ENCODE measurements at regions not wholly inside any gene's neighbourhood (a gene's known extent, or its start where the extent isn't known, plus 50 kb on each side); places are given as distances from the start of the nearest gene placed in this dataset.

DNA sequence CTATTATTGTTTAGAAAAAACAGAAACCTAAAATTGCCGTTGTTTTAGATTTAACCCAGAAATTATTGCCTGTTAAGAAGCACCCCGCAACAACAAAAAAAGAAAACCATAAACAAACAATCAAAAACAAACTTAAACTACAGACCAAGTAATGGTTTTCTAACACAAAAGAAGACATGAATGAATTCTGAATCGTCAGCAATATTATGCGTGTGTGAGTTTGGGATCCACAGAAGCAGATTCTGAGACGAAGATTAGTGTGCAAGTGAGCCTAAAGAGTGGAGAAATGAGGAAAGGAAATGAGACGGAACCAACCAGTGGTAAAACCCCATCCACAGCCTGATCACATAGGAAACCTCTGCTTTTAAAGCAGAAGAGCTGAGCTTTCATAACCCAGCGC is 1514.9 kb upstream of the PIK3C3 start:
- no peak for DNase-seq (ENCODE audit: low spot score)

DNA sequence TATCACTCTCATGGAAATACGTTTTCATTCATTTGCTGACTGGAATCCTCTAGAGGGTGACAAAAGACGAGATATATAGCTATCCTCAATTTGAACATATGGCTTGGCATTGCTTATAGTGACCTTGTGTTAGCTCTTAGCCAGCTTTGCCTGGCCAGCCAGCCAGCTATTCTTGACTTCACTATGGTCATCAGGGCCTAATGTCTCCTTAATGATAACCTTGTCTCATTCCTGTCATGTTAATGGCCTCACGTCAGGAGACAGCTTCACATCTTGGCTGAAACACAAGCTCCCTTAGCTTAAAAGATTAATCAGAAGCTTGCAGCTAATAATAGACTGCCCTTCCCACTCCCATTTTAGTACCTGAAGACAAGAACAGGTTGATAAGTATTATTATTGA is 1517.5 kb upstream of the PIK3C3 start:
- no peak for DNase-seq (ENCODE audit: low spot score)

DNA sequence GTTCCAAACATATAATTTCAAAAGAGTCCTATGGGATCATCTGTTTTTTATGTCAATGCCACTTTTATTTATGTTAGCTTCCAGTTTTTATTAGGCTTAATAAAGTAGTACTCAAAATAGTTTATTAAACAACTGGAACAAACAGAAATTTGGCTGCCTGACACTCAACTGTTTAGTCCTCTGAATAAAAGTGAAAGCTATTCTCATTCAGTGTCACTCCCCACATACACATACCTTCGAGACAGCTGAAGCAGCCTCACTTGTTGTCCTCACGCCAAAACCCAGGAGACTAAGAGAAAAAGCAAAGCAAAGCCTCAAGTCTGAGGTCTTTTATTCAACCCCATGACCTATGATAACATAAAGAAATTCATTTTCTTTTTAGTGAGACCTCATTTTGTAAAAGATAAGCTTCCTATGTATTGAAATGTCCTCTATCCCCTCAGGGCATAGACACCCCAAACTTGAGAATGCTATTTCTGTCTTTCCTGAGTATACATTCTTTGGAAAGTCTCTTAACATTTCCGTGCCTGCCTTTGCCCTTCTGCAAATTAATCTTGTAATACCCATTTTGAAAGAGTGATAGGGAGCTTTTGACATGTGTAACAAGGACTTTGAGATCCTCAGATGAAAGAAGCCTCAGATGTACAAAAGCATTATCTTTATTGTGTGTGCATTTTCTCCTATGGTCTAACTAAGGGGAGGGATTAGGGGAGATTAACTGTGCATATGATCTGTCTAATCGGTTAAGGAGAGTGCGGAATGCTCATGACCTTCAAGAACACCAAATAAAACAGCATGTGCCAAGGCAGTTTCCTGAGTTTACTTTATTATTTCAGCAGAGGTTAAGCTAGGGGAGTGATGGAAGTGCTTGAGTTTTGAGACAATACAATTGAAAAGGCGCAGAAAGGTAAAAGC is 1523.7 kb upstream of the PIK3C3 start:
- no peak for DNase-seq (ENCODE audit: low spot score)

DNA sequence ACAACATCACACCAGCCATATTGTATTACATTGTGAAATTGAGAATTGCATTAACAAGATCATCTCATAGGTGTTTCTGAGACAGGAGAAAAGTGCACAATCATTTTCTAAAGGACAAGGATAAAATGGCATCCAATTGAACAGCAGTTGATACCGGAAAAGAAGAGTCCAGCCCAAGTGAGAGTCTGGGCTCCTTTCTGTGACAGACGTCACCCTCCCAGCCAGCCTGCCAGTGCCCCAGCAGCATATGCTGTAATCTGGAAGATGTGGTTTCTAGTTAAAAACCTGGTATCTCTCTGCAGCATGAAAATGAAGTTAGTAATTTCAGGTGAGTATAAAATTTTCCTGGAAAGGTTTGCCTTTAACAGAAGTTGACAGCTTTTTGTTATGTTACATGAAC is 1531.7 kb upstream of the PIK3C3 start:
- DNase-seq (ENCODE audit: low spot score): no peak

DNA sequence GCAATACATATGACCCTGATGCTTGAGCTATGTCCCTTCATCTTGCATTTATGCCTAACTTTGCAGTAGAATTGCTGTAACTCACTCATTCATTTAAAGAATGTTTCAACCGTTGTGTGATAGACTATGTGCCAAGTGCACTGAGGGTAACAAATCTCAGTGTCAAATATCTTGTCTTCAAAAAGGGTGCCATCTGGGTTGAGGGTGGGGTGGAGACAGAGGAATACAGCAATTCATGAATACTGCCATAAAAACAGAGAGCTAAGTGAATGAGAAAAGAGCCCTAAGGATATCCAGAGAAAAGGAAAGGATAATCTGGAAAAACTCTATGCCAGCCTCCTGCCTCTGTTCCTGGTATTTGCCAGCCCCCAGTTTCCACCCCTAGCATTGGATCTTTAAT is 1534.4 kb upstream of the PIK3C3 start:
- DNase-seq (ENCODE audit: low spot score): no peak

DNA sequence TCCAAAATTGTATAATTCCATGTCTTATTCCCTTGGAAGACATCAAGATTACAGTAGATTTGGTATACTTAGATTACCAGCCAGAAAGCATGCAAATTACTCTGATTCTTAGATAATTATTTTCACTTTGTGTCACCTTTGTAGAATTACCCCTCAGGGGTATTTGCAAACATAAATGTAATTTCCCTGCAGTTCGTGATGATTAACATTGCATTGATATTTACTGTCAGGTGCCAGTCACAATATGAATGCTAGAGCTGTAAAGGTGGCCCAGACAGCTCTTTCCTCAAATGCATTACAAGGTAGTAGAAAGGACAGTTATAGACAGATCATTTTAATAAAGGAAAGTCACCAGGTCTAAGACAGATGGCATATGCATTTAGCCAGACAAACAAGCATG is 1537.5 kb upstream of the PIK3C3 start:
- no peak for DNase-seq (ENCODE audit: low spot score)

DNA sequence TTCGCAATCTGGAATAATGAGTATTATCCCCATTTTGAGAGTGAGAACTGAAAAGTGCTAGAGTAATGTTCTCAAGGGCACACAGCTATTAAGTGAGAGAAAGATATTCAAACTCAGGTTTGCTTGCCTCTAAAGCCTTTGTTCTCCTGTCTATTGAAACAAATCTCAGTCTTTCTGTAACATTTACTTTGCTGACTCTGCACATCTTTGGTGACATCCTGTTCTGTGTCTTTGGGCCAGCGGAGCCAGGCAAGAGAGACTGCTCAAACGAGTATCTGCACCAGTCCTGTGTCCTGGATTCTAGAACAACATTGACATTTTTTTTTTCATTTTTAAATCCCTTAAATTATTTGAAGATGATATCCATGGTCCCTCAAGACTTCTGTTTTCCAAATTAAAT is 1539.2 kb upstream of the PIK3C3 start:
- no peak for DNase-seq (ENCODE audit: low spot score)

DNA sequence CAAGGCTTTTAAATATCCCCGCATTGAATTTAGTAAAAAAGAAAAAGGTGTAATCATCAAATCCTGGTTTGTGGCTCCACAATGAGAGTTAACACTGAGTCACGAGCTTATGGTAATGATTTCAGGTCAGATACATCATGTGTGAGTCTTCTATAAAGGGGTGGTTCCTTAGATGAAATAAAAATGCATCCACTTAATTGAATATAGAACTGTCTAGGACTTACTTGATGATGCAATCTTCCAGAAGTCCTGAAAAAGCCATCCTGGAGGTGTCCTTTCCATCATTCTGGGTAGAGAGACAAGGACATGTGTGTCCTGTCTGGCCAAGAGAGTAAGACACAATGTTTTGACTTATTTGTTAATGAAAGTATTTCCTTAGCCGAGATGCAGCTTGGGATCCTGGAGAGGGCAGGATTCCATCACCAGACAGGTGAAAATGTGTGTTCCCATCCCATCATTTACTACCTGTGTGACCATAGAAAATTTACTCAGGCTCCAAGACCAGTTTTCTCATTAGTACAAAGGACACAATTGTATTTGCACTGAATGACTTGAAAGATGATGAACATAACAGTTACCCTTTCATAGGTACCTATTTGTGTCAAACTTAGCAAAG is 1539.8 kb upstream of the PIK3C3 start:
- DNase-seq (ENCODE audit: low spot score): no peak

DNA sequence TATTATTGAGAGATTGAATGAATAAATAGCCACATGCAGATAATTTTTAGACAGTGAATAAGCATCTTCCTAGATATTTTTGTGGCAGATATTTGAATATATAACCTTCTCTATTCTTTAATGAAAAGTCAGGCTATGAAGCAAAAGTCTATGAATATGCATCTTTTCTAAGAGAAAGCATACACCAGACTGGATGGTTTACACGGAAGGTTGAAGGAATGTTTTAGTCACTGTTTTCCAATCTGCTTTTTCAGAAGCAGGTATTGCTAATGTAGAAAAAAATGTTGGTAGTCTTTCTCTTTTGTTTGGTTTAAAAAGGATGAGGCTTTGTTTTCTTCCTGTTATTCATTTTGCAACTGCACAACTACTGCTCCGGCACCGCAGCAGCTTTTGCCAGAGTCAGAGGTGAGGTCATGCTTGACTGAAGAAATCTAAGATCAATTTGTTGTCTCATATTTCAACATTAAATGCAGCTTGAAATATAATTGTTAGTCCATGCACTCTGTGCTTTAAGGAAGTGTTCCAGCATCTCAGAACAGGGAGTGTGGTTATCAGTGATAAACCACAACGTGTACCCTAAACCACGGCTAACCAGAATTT is 1540.8 kb upstream of the PIK3C3 start:
- DNase-seq (ENCODE audit: low spot score): no peak

DNA sequence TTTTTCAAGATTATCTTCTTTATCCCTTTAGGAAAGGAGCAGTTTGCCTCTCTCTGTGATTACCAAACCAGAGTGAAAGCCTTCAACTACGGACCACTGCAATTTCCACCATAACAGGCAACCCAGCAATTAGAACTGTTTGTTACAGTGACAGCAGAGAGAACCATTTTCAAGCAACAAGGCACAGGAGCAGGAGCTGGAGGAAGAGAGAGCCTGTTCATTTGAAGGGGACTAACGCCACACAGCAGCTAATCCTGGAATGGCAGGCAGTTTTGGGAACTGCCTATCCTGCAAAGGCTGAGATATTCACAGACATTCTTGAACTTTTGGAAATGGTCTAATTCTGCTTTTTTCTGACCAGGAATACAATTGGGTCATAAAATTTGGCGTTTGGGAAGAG is 1541.9 kb upstream of the PIK3C3 start:
- no peak for DNase-seq (ENCODE audit: low spot score)

DNA sequence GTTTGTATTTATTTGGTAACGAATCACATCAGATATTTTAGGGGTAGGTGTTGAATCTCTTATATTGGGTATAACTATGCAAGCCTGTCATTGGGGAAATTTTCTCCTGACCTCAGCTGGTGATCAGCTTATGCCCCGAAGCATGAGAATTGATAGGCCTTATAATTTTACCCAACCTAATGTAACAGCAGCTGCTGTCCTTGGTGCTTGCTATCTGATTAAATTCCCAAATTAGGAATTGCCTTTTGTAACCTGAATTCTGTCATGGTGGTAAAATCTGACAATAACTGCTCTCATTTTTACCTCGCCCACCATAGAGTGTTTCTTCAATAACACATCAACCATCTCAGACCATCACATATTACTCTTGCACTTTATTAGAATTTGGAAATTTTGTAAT is 1542.6 kb upstream of the PIK3C3 start:
- DNase-seq (ENCODE audit: low spot score): no peak

DNA sequence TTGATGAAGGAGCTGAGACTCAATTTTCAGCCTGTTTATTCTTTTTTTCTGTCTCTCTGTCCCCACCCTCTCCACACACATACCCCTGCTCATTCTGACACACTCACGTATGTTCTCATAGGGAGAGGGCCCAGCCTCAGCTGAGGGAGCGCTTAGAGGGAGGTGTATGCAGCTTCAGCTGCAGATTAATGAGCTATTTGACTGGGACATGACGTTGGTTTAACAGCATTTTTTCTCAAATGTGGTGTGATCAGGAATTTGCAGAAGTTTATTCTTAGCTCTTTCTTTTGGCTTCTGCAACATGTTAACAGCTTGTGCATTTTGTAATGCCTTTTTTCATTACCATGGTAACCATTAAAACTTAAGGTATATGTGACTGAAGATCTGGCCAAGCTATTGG is 1547.1 kb upstream of the PIK3C3 start:
- no peak for DNase-seq (ENCODE audit: low spot score)

DNA sequence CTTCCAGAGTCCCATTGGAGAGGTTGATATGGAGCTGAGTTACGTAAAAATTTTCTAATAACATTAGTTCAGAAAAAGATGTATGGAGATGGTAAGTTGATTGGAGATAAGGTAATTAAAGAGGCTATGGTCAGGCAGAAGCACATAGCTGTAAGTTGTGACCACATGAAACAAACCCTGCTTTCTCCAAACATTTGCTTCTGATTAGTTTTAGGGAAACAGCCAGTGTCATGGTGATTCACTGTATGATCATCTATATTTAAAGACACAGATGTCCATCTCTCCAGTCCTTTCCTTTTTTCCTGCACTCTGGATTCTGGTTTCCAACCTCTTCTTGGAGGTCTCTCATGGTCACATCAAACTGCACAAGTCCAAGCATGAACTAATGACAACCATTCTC is 1550.8 kb upstream of the PIK3C3 start:
- DNase-seq (ENCODE audit: low spot score): no peak

DNA sequence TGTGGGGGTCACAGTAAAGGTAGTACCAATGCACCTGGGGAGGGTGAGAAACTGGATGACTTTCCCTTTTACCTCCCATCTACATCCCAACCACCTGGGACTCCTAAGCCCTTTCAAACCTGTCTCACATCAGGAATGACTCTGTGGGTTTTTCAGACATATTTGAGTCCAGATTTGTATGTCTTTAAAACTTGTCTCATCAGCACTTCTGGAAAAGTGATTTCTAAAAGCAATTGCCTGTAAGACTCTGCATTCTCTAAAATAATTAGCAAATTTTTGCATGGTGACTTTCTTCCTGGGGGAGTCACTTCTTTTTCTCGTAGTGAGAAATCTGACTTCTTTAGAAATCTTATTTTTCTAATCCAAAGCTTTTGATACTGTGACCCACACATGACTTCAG is 1553.0 kb upstream of the PIK3C3 start:
- no peak for DNase-seq (ENCODE audit: low spot score)

DNA sequence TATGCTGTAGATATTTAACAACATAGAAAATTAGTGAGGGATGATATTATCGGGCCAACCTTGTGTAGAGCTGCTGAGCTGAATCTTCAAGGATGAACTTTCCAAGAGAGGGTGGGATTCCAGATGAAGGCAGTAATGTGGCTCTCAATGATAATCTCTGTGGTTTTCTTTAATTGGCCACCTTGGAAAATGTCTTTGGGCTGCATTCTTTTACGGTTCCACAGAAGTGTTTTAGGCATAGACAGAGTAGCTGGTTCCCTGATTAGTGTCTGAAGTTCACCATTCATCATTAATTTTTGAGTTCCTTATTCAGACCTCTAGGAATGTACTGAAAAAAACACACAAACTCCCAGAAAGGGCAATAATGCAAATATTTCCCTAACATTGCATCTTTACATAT is 1566.9 kb upstream of the PIK3C3 start:
- no peak for DNase-seq (ENCODE audit: low spot score)

DNA sequence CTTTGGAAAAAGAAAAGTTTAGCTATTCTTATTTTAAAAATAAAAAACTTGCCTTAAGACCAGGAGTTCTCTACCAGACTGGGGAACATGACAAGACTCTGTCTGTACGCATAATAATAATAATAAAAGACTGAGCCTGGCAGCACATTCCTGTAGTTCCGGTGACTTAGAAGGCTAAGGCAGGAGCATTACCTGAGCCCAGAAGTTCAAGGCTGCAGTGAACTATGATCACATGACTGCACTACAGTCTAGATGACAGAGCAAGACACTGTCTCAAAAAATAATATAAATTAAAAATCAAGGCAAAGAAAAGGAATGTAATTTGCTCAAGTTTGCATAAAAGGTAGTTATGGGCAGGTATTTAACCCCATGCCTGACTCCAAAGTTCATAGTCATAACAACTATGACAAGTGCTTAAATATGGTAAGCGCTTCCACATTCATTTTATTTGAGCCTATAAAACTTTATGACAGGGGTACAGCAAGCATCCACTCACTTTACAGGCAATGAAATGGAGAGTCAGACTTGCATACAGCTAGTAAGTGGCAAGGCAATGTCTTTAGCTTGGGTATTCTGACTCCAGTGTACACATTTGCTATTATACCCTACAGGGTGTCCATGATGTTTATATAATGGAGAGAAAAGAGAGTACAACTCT is 1567.8 kb upstream of the PIK3C3 start:
- no peak for DNase-seq (ENCODE audit: low spot score)

DNA sequence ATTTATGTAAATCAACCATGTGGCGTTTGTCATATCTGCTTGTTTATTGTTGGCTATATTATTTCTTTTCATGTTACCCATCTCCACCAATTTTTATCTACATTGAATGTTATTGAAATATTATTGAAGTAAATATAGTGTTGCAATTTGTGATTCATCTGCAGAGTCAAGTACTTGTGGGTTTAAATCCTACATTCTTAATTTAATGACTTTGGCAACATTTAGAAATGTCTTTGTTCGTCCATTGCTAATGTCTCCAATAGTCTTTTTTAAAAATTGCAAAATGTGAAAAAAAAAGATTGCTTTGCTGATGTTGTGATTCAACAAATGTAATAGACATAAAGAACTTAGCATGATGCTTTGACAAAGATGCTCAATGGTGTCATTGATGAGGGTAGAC is 1572.8 kb upstream of the PIK3C3 start:
- DNase-seq (ENCODE audit: low spot score): no peak

DNA sequence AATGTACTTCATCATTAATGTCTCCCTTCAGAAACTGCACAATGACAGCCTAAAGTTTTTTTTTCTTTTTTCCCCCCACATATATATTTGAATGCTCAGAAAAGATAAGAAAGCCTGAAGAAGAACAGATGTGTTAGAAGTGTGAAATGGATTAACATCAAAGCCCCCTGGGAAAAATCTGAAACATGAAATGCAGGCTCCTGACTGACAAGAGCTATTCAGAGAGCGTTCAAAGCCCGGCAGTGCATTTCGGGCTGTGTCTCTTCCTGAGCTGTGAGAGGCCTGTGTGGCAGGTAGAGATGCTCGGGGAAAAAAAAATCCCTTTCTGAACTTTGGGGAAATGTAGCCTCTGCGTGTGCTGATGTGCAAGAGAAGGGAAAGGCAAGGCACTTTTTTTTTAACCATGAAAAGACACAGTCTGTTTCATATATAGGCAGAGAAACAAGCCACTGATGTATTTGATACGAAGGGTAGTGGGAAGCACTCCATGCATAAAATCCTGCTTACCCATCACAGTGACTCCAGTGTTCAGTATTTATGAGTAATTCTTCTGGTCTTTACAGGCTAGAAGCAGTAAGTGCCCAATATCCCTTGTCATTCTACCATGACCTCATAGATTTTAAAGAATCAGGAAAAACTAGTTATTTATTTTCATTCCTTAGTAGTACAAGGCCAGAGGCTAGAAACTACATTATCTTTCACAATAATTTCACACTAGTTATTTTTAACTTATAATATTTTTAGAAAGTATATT is 1574.2 kb upstream of the PIK3C3 start:
- DNase-seq (ENCODE audit: low spot score): no peak

DNA sequence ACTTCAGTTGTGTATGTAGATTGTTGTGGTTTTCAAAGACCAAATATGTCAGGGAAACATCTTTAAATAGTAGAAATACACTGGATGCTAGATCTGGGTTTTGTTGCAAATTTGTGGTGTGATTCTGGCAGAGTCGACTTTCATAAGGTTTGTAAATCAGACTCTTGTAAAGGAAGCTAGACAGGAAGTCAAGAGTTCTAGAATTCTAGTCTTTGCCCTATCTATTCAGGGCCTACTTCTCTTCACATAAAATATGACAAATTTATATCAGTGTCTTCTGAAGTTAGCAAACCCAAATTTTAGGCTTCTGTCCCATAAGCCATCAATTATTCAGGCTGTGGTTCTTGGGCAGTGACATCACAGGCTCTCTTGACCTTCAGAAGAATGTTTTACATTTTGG is 1579.2 kb upstream of the PIK3C3 start:
- no peak for DNase-seq (ENCODE audit: low spot score)

DNA sequence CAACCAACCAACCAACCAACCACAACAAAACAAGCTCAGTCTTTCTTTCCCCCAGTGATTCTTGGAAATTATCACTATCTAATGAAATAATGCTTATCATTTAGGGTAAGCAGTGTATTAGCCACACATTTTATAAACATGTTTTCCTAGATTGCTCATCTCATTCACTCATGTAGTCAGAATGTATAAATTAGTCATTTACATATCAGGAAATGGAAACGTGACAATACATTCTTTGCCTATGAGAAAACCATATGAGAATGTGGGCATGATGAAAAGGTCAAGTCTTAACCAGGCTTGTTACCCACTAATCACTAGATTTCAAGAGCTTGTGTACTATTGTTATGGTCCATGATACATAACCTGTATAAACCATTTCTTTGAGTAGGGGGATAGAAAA is 1583.4 kb upstream of the PIK3C3 start:
- no peak for DNase-seq (ENCODE audit: low spot score)

DNA sequence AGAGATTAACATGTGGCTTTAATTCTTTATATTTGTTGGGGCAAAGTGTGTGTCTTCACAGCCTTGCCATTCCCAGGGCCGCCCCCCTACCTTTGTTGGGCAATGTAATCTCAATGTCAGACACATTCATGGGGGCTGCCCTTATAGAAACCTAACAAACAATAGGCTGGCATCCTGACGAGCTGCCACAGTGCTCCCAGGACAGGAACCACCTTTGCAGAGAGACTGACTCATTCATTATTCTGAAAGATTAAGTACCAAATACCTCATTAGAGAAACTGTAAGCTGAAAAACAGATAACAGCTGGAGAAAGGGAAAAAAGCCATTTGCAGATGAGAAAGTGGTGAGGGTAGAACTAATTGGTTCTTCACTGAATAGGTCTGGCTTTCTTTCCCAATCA is 1587.5 kb upstream of the PIK3C3 start:
- no peak for DNase-seq (ENCODE audit: low spot score)

DNA sequence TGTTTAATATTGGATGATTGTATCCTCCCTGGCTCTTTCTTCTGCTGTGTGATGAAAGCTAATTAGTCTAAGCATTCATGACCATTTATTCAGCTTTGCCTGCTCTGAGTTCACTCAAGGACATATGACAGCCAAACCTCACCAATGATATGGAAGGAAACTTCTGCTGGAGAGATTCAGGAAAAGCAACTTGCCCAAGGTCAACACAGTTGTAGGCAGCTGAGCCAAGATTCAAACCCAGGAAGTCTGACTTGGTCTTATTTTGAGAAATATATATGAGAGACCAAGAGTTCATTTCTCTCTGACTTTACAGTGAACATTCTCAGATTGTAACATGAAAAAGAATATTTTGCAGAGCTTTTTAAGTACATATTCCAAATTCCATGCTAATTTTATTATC is 1588.5 kb upstream of the PIK3C3 start:
- DNase-seq (ENCODE audit: low spot score): no peak

Measured in CD4-positive, alpha-beta T cell treated with Interleukin-6 at 100 ng/mL for 8 hours (primary cell).